ENCODE measurements at regions not wholly inside any gene's neighbourhood (a gene's known extent, or its start where the extent isn't known, plus 50 kb on each side); places are given as distances from the start of the nearest gene placed in this dataset.
A peak's percentile ranks its signal among the peaks of the same experiment; 100 is the strongest.

DNA sequence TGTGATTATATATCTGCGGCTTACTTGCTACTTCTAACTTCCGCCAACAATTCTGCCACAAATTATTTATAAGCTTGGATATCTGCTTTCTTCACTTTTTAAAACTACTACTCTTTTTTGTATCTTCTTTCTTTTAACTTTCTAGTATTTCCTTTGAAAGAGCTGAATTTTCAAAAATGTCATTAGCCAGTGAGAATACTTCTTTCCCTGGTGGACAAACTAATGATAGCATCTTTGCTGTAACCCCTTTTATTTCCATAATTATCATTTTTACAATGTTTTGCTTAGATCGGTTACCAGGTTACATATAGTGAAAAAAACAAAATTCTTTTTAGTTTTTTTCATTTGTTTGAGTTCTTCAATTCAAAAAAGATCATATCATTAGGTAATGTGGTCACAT, 355.9 kb upstream of the ADGRL4 start:
- 90 to 94% methylated on average over 3 of the region's 3 CpGs for WGBS, 2 donors
- ATAC-seq: no peak
- no peak for TF ChIP-seq CTCF (IDR thresholded peaks at IDR 0.05)

DNA sequence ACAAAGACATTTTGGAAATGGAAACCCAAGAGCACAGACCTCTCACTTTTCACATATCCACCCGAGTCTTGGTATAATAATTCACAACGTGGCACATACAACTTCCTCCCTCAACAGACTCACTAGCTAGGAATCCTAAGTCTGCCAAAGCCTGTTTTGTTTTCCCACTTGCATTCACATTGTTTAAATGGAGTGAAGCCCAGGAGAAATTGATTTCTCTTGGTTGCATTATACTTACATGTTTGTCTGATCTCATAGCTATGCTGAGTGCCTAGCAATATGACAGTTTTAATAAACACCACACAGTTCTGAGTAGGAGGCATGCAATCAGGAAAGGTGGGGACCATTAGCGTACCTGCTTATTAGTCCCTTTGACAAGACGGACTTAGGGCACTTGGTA, 348.6 kb upstream of the ADGRL4 start:
- 81 to 85% methylated on average over 4 of the region's 4 CpGs for WGBS, 2 donors
- Histone ChIP-seq H3K27me3 (no peaks in the 10 kb centered on the region), H3K27ac (no peak overlapping the region), H3K9me3 (no peaks in the 10 kb centered on the region), H3K4me3 (no peak overlapping the region), H3K4me1 (no peaks in the 10 kb centered on the region), H3K36me3 (no peaks in the 10 kb centered on the region)
- TF ChIP-seq CTCF (IDR thresholded peaks at IDR 0.05): no peak
- intact Hi-C loops (cut with DNase I): loop anchor here in 3 of 10 donors (10.0 kb wide), 2 partner anchors 90 to 520 kb away; no protein-coding TSS in a partner anchor
- DNase-seq (no peak), ATAC-seq (no peak)

More for the DNA sequence above, 355.9 kb upstream of the ADGRL4 start:
- Histone ChIP-seq H3K27ac (no peak overlapping the region), H3K9me3 (no peaks in the 10 kb centered on the region), H3K27me3 (no peaks in the 10 kb centered on the region), H3K4me1 (no peaks in the 10 kb centered on the region), H3K4me3 (no peak overlapping the region), H3K36me3 (no peaks in the 10 kb centered on the region)
- intact Hi-C loops (cut with DNase I): no loop called here
- no peak for DNase-seq

GRCh38 chr1:79353224-79353623, 346.7 kb upstream of the ADGRL4 start:
- no peak overlapping the region for H3K27ac ChIP-seq
- ATAC-seq (peak in 5 of 8 donors; percentile 39 to 63 (median 46)), DNase-seq (peak in 1 of 2 donors; percentile 33)
- H3K27me3 ChIP-seq: no peaks in the 10 kb centered on the region
- WGBS, 2 donors: 34 to 50% methylated on average over 4 of the region's 4 CpGs
- no peak overlapping the region for H3K4me3 ChIP-seq
- intact Hi-C loops (cut with DNase I): loop anchor here in 6 of 10 donors (5.0 to 10.0 kb wide), 5 partner anchors 88 to 518 kb away; no protein-coding TSS in a partner anchor
- H3K9me3 ChIP-seq: no peaks in the 10 kb centered on the region
- no peaks in the 10 kb centered on the region for H3K4me1 ChIP-seq
- no peaks in the 10 kb centered on the region for H3K36me3 ChIP-seq
- TF ChIP-seq CTCF (IDR thresholded peaks at IDR 0.05): peak in 8 of 9 donors; percentile 7 to 61 (median 44)

DNA sequence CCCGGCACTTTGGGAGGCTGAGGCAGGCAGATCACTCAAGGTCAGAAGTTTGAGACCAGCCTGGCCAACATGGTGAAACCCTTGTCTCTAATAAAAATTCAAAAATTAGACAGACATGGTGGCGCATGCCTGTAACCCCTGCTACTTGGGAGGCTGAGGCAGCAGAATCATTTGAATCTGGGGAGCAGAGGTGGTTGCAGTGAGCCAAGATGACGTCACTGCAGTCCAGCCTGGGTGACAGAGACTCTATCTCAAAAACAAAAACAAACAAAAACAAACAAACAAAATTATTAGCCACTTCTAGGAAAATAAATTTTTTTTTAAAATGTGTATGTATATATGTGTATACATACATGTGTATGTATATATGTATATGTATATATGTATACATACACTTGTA, 320.3 kb upstream of the ADGRL4 start:
- H3K9me3 ChIP-seq: peaks cover 0 to 10% (median 0%) of the 10 kb centered on the region in 11 donors
- DNase-seq (no peak), ATAC-seq (no peak)
- no peak overlapping the region for H3K27ac ChIP-seq
- intact Hi-C loops (cut with DNase I): no loop called here
- 92 to 94% methylated on average over 3 of the region's 3 CpGs for WGBS, 2 donors
- no peaks in the 10 kb centered on the region for H3K4me1 ChIP-seq
- no peak overlapping the region for H3K4me3 ChIP-seq
- H3K36me3 ChIP-seq: no peaks in the 10 kb centered on the region
- TF ChIP-seq CTCF (IDR thresholded peaks at IDR 0.05): no peak
- H3K27me3 ChIP-seq: no peaks in the 10 kb centered on the region
